H1 (cell line): ENCODE measurements at regions not wholly inside any gene's neighbourhood (a gene's known extent, or its start where the extent isn't known, plus 50 kb on each side); places are given as distances from the start of the nearest gene placed in this dataset.

Source experiments
- GABPA ChIP-seq: IDR thresholded peaks from 2 replicates; pipeline ENCODE4 v1.6.1; 2011; ENCODE audit warnings: mild to moderate bottlenecking, low read length, moderate library complexity, borderline replicate concordance; ENCODE audit not compliant: insufficient read depth
- POLR2A ChIP-seq, 2 experiments: IDR thresholded peaks; 1 replicate in 1 of 2; 2 replicates in 1 of 2; pipeline ENCODE4 v1.6.1; 2011; ENCODE audit warnings: low read depth in 2 of 2, low read length in 2 of 2, mild to moderate bottlenecking in 2 of 2; ENCODE audit errors: control extremely low read depth in 1 of 2

- TF ChIP-seq POLR2A (IDR thresholded peaks at IDR 0.05; ENCODE audit: control extremely low read depth in 1 of 2, low read depth in 2 of 2, low read length in 2 of 2): no peak
- no peak for TF ChIP-seq GABPA
These were observed 294.8 kb downstream of the PTPRC start (continued) for GRCh38 chr1:198933515-198934222.
